ENCODE measurements at regions not wholly inside any gene's neighbourhood (a gene's known extent, or its start where the extent isn't known, plus 50 kb on each side); places are given as distances from the start of the nearest gene placed in this dataset.

DNA sequence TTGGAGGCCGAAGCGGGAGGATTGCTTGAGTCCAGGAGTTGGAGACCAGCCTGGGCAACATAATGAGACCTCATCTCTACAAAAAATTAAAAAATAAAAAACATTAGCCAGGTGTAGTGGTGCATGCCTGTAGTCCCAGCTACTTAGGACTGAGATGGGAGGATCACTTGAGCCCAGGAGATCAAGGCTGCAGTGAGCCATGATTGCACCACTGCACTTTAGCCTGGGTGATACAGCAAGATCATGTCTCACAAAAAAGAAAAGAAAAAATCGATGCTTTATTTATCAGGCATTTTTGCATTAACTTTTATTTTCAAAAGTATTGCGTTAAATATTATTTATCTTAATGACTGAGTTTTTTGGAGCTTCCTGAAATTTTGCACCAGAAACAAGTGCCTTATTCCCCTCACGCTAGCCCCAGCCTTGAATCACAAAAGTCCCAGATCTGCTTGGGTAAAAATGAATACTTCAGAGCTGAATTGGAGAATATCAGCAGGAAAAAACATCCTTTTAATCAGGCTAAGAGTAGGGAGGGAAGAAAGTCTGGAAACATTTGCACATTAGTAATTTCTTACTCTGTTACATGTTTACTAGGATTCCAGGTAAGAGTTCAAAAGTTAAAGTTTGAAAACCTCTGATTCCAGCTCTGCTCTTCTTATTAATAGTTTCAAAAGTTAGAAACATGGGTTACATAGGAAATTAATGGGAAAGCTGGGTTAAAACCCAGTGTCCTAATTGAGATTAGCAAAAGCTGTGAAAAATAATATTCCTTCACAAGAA is 111.4 kb upstream of the FOXN2 start:
- TF ChIP-seq, protein P1, sequence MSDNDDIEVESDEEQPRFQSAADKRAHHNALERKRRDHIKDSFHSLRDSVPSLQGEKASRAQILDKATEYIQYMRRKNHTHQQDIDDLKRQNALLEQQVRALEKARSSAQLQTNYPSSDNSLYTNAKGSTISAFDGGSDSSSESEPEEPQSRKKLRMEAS (IDR thresholded peaks at IDR 0.05), result no peak
- TF ChIP-seq EZH2phosphoT487 (IDR thresholded peaks at IDR 0.05; ENCODE audit: borderline replicate concordance) (no peak), SP1 (IDR thresholded peaks at IDR 0.05; ENCODE audit: low read depth) (no peak), YY1 (IDR thresholded peaks at IDR 0.05; ENCODE audit: extremely low read depth, insufficient replicate concordance, low read depth, low read length) (no peak), ZNF274 (IDR thresholded peaks at IDR 0.05; ENCODE audit: low read depth, low read length) (no peak), TCF7L2 (IDR thresholded peaks at IDR 0.05; ENCODE audit: borderline replicate concordance, extremely low read depth, insufficient read depth, insufficient read length) (no peak), EZH2 (IDR thresholded peaks at IDR 0.05) (no peak), SRF (IDR thresholded peaks at IDR 0.05; ENCODE audit: low read depth) (no peak), POLR2A (IDR thresholded peaks at IDR 0.05; ENCODE audit: borderline replicate concordance, extremely low read depth, insufficient read depth, insufficient read length) (no peak), FOSL1 (IDR thresholded peaks at IDR 0.05; ENCODE audit: low read depth) (no peak), ELF1 (IDR thresholded peaks at IDR 0.05; ENCODE audit: borderline replicate concordance, low read depth) (no peak), EGR1 (IDR thresholded peaks at IDR 0.05; ENCODE audit: low read depth) (no peak), CBX3 (IDR thresholded peaks at IDR 0.05; ENCODE audit: low read depth) (no peak), REST (IDR thresholded peaks at IDR 0.05; ENCODE audit: low read depth) (no peak), CEBPB (IDR thresholded peaks at IDR 0.05; ENCODE audit: low read depth) (no peak)
- TF ChIP-seq, protein P2, sequence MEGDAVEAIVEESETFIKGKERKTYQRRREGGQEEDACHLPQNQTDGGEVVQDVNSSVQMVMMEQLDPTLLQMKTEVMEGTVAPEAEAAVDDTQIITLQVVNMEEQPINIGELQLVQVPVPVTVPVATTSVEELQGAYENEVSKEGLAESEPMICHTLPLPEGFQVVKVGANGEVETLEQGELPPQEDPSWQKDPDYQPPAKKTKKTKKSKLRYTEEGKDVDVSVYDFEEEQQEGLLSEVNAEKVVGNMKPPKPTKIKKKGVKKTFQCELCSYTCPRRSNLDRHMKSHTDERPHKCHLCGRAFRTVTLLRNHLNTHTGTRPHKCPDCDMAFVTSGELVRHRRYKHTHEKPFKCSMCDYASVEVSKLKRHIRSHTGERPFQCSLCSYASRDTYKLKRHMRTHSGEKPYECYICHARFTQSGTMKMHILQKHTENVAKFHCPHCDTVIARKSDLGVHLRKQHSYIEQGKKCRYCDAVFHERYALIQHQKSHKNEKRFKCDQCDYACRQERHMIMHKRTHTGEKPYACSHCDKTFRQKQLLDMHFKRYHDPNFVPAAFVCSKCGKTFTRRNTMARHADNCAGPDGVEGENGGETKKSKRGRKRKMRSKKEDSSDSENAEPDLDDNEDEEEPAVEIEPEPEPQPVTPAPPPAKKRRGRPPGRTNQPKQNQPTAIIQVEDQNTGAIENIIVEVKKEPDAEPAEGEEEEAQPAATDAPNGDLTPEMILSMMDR (IDR thresholded peaks at IDR 0.05 in 2 of 3, conservative IDR thresholded peaks at IDR 0.05 in 1 of 3; ENCODE audit: borderline replicate concordance in 1 of 3, insufficient read depth in 1 of 3, low read depth in 2 of 3, low read length in 2 of 3), result no peak
- TF ChIP-seq, protein P3, sequence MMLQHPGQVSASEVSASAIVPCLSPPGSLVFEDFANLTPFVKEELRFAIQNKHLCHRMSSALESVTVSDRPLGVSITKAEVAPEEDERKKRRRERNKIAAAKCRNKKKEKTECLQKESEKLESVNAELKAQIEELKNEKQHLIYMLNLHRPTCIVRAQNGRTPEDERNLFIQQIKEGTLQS (IDR thresholded peaks at IDR 0.05), result no peak
- intact Hi-C loops (cut with micrococcal nuclease), result no loop called here
- no peak overlapping the region for H3K9ac ChIP-seq (ENCODE audit: low read length)
- ATAC-seq, result no peak
- no peaks in the 10 kb centered on the region for H3K9me2 ChIP-seq (ENCODE audit: insufficient read depth)
- H3K4me2 ChIP-seq (ENCODE audit: low read length), result no peak overlapping the region
- no peaks in the 10 kb centered on the region for H3K4me1 ChIP-seq (ENCODE audit: control insufficient read depth in 1 of 2, insufficient read depth in 2 of 2, low read length in 2 of 2)
- H2AFZ ChIP-seq (ENCODE audit: low read depth, low read length, poor library complexity, severe bottlenecking), result no peak overlapping the region
- no TSS peak for BruUV-seq (replicated peaks)
- no peaks in the 10 kb centered on the region for H3K9me3 ChIP-seq (ENCODE audit: control insufficient read depth in 1 of 2, insufficient read depth in 1 of 2, low read depth in 1 of 2, low read length in 2 of 2)
- H3K79me2 ChIP-seq (ENCODE audit: insufficient read depth, low read length), result no peaks in the 10 kb centered on the region
- H3K27ac ChIP-seq (ENCODE audit: low read depth, low read length), result no peak overlapping the region
- CTCF ChIA-PET, result no interaction called here
- RAD21 ChIA-PET (ENCODE audit: low non-redundant PET in 1 of 2, low total read pairs in 2 of 2, uncharacterized antibody in 2 of 2, unreplicated experiment in 2 of 2), result no interaction called here
- H3K36me3 ChIP-seq (ENCODE audit: control insufficient read depth in 1 of 2, insufficient read depth in 2 of 2, low read length in 2 of 2), result no peaks in the 10 kb centered on the region
- POLR2A ChIA-PET, result no interaction called here
- H4K20me1 ChIP-seq (ENCODE audit: insufficient read depth), result no peaks in the 10 kb centered on the region
- DNase-seq (ENCODE audit: low read depth, low spot score), result no peak
- H3K4me3 ChIP-seq (replicated peaks in 1 of 2; ENCODE audit: low read depth in 1 of 2, low read length in 2 of 2), result no peak overlapping the region
- no peaks in the 10 kb centered on the region for H3K27me3 ChIP-seq (ENCODE audit: insufficient read depth, low read length)
